SK-N-MC (cell line): ENCODE measurements at regions not wholly inside any gene's neighbourhood (a gene's known extent, or its start where the extent isn't known, plus 50 kb on each side); places are given as distances from the start of the nearest gene placed in this dataset.

Experiments
- DNase-seq: peaks from one replicate; pipeline ENCODE4 v3.0.0-alpha.2; 2011; ENCODE audit warnings: low read depth, low spot score
- H3K27ac ChIP-seq: fragments of 200-600 bp; sonication (generic); 2 replicates; pipeline ENCODE4 v1.5.1; 2016; ENCODE audit warnings: mixed run types
- H3K36me3 ChIP-seq: fragments of 200-600 bp; sonication (generic); 2 replicates; pipeline ENCODE4 v1.6.1; 2017; ENCODE audit warnings: antibody characterized with exemption, low read length, mixed read lengths; ENCODE audit not compliant: insufficient read depth
- H3K4me3 ChIP-seq: fragments of 200-600 bp; sonication (generic); 2 replicates; pipeline ENCODE4 v1.5.1; 2016
- H3K9ac ChIP-seq: fragments of 200-600 bp; sonication (generic); 2 replicates; pipeline ENCODE4 v1.8.0; 2017; ENCODE audit warnings: mixed run types, mixed read lengths; ENCODE audit not compliant: insufficient read length
- H3K9me3 ChIP-seq: fragments of 200-600 bp; sonication (generic); 2 replicates; pipeline ENCODE4 v1.6.1; 2017; ENCODE audit warnings: low read depth, mild to moderate bottlenecking, antibody characterized with exemption, low read length, moderate library complexity, mixed read lengths
- EZH2 ChIP-seq: fragments of 200-600 bp; sonication (generic); IDR thresholded peaks from one replicate; pipeline ENCODE4 v1.6.1; 2017; ENCODE audit warnings: antibody characterized with exemption
- FOXP2 ChIP-seq: optimal IDR thresholded peaks from 2 replicates; pipeline ENCODE3; 2011; ENCODE audit warnings: mild to moderate bottlenecking, moderate library complexity; ENCODE audit not compliant: insufficient read depth; ENCODE audit errors: extremely low read length, control extremely low read depth
- POLR2AphosphoS5 ChIP-seq: IDR thresholded peaks from 2 replicates; pipeline ENCODE4 v1.6.1; 2012; ENCODE audit warnings: mild to moderate bottlenecking, low read depth, low read length, borderline replicate concordance

DNA sequence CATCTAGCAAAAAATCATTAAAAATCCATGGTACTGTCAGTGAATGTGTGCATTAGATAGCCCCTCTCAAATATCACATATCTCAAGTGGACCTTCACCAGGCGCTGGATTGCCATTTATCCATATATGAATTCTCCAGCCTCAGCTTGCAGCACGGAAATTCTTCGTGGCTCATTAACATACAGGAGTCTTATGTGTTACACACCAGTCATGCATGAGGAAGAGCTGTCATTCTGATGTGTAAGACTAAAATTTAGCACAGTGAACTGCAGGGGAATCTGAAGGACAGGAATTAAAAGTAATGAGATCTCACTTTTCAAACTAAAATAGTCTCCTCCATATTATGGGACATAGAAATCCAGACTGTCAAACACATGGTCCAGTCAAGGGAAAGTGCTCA lies 542.4 kb upstream of the DPP6 start:
- H3K4me3 ChIP-seq = no peak overlapping the region
- no peak overlapping the region for H3K27ac ChIP-seq
- no peak for DNase-seq
- H3K9ac ChIP-seq = no peak overlapping the region
- H3K36me3 ChIP-seq = no peaks in the 10 kb centered on the region
- no peaks in the 10 kb centered on the region for H3K9me3 ChIP-seq
- TF ChIP-seq FOXP2 (no peak), EZH2 (no peak), POLR2AphosphoS5 (no peak)

DNA sequence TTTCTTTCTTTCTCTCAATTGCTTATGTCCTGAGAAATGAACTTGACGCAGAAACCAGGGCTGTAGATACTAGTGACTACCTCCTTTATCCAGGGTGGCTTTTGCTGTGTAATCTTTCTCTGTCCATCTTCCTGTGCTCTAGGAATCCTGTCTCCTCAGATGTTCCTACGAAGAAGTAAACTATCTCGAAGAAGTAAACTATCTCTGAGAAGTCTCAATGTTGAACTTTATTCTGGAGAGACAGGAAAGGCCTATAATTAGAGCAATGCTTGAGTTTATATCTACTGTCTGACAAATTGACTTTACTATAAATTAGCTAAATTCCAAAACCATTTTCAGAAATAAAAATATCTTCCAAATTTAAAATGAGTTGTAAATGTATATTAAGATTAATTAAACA lies 541.5 kb upstream of the DPP6 start:
- no peaks in the 10 kb centered on the region for H3K36me3 ChIP-seq
- no peak overlapping the region for H3K4me3 ChIP-seq
- TF ChIP-seq EZH2 = no peak
- TF ChIP-seq POLR2AphosphoS5 = no peak
- no peak for TF ChIP-seq FOXP2
- no peak overlapping the region for H3K27ac ChIP-seq
- no peak overlapping the region for H3K9ac ChIP-seq
- no peak for DNase-seq
- no peaks in the 10 kb centered on the region for H3K9me3 ChIP-seq

DNA sequence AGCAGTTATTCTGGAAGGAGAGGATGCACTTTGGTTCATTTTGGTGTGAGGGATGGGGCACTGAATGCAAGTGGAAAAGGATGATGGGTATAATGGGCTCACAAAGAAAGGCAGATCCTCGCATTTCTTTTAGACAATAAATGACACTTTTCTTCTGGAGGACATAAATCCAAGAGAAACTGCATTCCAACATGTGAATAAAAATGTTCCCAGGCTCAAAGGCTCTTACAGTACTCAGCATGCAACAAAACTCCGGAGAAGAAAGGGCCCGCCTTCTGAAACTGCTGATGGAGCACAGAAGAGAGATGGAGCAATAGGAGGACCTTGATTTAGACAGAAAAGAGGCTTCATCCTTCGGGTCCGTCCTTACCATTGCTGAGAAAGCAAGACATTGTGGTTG lies 538.2 kb upstream of the DPP6 start:
- Histone ChIP-seq H3K27ac (no peak overlapping the region), H3K4me3 (no peak overlapping the region), H3K9ac (no peak overlapping the region), H3K9me3 (no peaks in the 10 kb centered on the region), H3K36me3 (no peaks in the 10 kb centered on the region)
- TF ChIP-seq POLR2AphosphoS5 (no peak), EZH2 (no peak), FOXP2 (no peak)
- DNase-seq = no peak

DNA sequence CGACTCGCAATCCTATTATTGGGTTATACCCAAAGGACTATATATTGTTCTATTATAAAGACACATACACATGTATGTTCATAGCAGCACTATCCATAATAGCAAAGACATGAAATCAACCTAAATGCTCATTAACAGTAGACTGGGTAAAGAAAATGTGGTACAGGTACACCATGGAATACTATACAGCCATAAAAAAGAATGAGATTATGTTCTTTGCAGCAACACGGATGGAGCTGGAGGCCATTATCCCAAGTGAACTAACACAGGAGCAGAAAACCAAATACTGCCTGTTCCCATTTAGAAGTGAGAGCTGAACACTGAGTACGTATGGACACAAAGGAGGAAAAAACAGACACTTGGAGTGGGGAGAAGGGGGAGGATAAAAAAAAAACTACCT lies 536.8 kb upstream of the DPP6 start:
- Histone ChIP-seq H3K36me3 (no peaks in the 10 kb centered on the region), H3K27ac (no peak overlapping the region), H3K9me3 (no peaks in the 10 kb centered on the region), H3K4me3 (no peak overlapping the region), H3K9ac (no peak overlapping the region)
- DNase-seq = no peak
- TF ChIP-seq POLR2AphosphoS5 (no peak), FOXP2 (no peak), EZH2 (no peak)

DNA sequence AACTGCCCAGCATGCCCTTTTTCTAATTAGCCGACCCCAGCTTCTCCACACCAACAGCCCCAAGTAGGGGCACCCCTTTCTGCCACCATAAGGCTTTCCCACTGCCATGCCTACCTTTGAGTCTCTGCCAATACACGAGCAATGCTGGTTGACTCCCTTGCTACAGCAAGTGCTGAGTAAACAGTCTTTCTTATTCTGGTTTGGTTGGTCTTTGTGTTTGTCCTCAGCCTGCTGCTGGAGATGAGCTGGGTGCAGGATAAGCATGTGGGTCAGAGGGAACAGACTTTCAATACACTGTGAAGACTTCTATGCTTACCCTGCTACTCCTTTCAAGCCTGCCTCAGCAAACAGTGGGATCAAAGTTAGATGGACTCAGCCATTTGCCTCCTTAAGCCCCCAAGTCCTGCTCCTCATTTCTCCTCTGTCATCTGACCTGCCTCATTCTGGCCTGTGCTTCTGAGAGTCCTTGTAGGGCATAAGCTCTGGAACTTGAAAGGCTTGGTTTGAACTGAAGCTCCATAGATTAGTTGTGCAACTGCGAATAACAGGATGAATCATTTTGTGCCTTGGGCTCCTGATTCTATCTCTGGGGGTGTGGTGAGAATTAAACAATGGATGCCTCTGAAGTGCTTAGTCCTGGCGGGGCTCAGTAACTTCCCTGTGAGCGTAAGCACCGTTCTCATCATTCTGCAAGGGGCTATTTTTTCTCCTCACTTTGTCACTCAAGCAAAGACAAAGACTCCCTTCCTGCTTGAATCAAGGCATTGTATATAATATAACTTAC lies 533.8 kb upstream of the DPP6 start:
- Histone ChIP-seq H3K36me3 (no peaks in the 10 kb centered on the region), H3K9ac (no peak overlapping the region), H3K4me3 (no peak overlapping the region), H3K9me3 (no peaks in the 10 kb centered on the region), H3K27ac (no peak overlapping the region)
- no peak for TF ChIP-seq EZH2
- no peak for TF ChIP-seq FOXP2
- no peak for TF ChIP-seq POLR2AphosphoS5
- no peak for DNase-seq

DNA sequence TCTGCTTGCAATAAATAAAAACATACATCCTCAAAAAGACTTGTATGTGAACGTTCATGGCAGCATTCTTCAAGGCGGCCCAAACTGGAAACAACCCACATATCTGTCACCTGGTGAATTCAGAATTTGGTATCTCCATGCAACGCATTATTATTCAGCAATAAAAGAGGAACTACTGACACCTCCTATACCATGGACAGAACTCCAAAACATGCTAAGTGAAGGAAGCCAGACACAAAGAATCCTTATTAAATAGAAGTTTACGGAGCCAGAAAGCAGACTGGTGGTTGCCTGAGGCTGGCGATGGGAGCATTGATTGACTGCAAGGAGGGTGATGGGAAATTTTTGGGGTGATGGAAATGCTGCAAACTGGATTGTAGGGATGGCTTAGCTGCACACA lies 530.8 kb upstream of the DPP6 start:
- no peak for TF ChIP-seq FOXP2
- no peak for TF ChIP-seq EZH2
- TF ChIP-seq POLR2AphosphoS5 = no peak
- H3K9me3 ChIP-seq = no peaks in the 10 kb centered on the region
- no peak for DNase-seq
- H3K4me3 ChIP-seq = no peak overlapping the region
- H3K9ac ChIP-seq = no peak overlapping the region
- no peaks in the 10 kb centered on the region for H3K36me3 ChIP-seq
- H3K27ac ChIP-seq = no peak overlapping the region

DNA sequence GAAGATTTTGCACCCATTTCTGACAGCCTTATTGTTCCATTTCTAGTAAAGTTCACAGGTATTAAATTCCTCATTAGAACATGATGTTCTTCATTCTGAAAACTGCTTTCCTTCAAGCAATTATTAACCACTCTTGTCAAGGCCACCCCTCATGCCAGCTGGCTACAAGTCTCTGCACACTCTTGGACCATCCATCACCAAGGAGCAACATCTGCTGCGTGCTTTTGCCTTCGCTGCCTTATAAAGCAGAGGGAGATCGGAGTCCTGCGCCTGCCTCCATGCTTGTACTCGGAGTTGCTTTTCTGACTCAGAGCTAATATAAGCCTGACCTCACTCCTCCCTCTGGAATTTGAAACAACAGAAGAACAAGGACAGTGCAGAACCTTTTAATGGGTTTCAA lies 529.9 kb upstream of the DPP6 start:
- no peak overlapping the region for H3K4me3 ChIP-seq
- no peak for DNase-seq
- H3K9me3 ChIP-seq = no peaks in the 10 kb centered on the region
- H3K27ac ChIP-seq = no peak overlapping the region
- H3K9ac ChIP-seq = no peak overlapping the region
- TF ChIP-seq EZH2 = no peak
- no peak for TF ChIP-seq POLR2AphosphoS5
- no peak for TF ChIP-seq FOXP2
- no peaks in the 10 kb centered on the region for H3K36me3 ChIP-seq

DNA sequence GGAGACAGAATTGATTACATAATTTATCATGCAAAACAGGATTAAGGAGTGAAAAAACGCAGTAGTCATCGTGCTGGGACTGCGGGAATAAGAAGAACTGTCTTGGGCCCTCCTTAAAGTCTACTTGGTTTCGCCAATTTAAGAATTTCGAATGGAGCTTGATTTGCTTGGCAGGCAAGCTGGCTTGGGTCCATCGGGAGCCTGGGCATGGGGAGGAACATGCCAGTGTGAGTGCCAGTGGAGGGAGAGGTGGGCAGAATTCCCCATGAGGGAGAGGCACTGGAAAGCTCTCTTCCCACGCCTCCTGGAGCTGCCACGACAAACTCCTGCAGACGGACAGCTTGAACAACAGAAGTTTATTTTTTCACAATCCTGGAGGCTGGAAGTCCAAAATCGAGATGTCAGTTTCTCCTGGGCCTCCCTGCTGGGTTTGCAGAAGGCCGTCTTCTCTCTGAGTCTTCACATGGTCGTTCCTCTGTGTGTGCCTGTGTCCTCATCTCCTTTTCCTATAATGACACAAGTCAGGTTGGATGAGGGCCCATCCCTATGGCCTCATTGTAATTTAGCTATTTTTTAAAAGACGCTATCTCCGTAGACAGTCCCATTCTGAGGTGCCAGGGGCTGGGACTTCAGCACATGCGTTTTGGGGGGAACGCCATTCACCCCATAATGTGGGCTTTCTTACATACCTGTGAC lies 528.7 kb upstream of the DPP6 start:
- Histone ChIP-seq H3K36me3 (no peaks in the 10 kb centered on the region), H3K27ac (no peak overlapping the region), H3K4me3 (no peak overlapping the region), H3K9ac (no peak overlapping the region), H3K9me3 (no peaks in the 10 kb centered on the region)
- DNase-seq = no peak
- no peak for TF ChIP-seq FOXP2
- no peak for TF ChIP-seq POLR2AphosphoS5
- TF ChIP-seq EZH2 = no peak
